ENCODE measurements at regions not wholly inside any gene's neighbourhood (a gene's known extent, or its start where the extent isn't known, plus 50 kb on each side); places are given as distances from the start of the nearest gene placed in this dataset.

DNA sequence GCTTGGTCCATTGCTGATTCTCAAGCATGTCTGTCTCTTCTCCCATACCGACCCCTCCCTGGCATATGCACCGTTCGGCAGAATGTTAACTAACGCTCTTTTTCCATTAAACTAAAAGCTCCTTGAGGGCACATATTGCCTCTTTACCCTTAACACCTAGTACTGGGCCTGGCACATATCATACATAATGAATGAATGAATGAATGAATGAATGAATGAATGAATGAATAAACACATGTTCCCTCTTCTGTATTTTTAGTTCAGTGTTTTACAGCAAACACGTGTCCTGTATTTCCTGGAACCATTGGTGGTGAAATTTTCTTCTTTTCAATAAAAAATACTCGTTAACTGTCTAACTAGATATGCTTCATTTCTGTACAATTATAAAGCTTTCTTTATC is 174.4 kb upstream of the DTNBP1 start:
- H3K27me3 Mint-ChIP-seq = peaks cover 19% of the 10 kb centered on the region
- TF ChIP-seq, protein P1, sequence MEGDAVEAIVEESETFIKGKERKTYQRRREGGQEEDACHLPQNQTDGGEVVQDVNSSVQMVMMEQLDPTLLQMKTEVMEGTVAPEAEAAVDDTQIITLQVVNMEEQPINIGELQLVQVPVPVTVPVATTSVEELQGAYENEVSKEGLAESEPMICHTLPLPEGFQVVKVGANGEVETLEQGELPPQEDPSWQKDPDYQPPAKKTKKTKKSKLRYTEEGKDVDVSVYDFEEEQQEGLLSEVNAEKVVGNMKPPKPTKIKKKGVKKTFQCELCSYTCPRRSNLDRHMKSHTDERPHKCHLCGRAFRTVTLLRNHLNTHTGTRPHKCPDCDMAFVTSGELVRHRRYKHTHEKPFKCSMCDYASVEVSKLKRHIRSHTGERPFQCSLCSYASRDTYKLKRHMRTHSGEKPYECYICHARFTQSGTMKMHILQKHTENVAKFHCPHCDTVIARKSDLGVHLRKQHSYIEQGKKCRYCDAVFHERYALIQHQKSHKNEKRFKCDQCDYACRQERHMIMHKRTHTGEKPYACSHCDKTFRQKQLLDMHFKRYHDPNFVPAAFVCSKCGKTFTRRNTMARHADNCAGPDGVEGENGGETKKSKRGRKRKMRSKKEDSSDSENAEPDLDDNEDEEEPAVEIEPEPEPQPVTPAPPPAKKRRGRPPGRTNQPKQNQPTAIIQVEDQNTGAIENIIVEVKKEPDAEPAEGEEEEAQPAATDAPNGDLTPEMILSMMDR (IDR thresholded peaks at IDR 0.05; ENCODE audit: unreplicated experiment) = no peak
- H3K27ac Mint-ChIP-seq = no peak overlapping the region
- DNase-seq (ENCODE audit: low spot score, unreplicated experiment) = no peak
- peaks cover 1% of the 10 kb centered on the region for H3K4me1 Mint-ChIP-seq (ENCODE audit: low read depth)
- H3K36me3 Mint-ChIP-seq (ENCODE audit: insufficient read depth) = no peaks in the 10 kb centered on the region
- no peaks in the 10 kb centered on the region for H3K9me3 Mint-ChIP-seq (ENCODE audit: low read depth)
- H3K4me3 Mint-ChIP-seq (ENCODE audit: low read depth) = no peak overlapping the region

DNA sequence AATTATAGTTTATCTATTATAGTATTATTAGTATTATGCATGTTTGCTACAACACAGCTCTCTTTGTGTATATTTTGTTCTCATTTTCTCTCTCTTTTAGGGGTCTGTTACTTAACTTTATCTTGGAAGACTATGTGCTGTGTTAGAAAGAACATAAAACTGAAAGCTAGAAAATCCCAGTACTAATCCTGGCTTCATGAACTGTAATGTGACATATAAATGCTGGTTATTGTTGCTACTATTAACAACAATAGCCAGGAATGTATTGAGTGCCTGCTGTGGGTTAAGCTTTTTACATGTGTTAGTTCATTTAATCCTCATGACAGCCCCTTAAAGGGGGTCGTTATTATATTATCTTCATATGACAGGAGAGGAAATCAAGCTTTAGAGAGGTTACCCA is 170.0 kb upstream of the DTNBP1 start:
- TF ChIP-seq, protein P1 (IDR thresholded peaks at IDR 0.05; ENCODE audit: unreplicated experiment) = no peak
- peaks cover 36% of the 10 kb centered on the region for H3K27me3 Mint-ChIP-seq
- H3K4me3 Mint-ChIP-seq (ENCODE audit: low read depth) = no peak overlapping the region
- H3K36me3 Mint-ChIP-seq (ENCODE audit: insufficient read depth) = no peaks in the 10 kb centered on the region
- peaks cover 1% of the 10 kb centered on the region for H3K4me1 Mint-ChIP-seq (ENCODE audit: low read depth)
- H3K9me3 Mint-ChIP-seq (ENCODE audit: low read depth) = no peaks in the 10 kb centered on the region
- DNase-seq (ENCODE audit: low spot score, unreplicated experiment) = no peak
- no peak overlapping the region for H3K27ac Mint-ChIP-seq

DNA sequence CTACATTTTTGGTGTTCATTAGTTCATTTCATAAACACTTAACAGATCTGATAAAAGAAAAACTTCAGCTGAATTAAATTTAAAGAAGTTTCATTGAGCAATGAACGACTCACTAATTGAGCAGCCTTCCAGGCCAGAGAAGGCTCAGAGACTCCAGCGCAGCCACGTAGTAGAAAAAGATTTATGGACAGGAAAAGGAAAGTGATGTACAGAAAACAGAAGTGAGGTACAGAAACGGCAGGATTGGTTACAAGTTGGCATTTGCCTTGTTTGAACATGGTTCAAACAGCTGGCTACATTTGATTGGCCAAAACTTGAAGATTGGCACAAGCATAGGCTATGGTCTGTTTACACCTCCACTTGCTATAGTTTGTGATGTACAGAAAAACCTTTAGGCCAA is 166.3 kb upstream of the DTNBP1 start:
- H3K27me3 Mint-ChIP-seq = peaks cover 49% of the 10 kb centered on the region
- no peak overlapping the region for H3K4me3 Mint-ChIP-seq (ENCODE audit: low read depth)
- no peak for DNase-seq (ENCODE audit: low spot score, unreplicated experiment)
- H3K9me3 Mint-ChIP-seq (ENCODE audit: low read depth) = no peaks in the 10 kb centered on the region
- H3K36me3 Mint-ChIP-seq (ENCODE audit: insufficient read depth) = no peaks in the 10 kb centered on the region
- H3K4me1 Mint-ChIP-seq (ENCODE audit: low read depth) = no peaks in the 10 kb centered on the region
- H3K27ac Mint-ChIP-seq = no peak overlapping the region
- TF ChIP-seq, protein P1 (IDR thresholded peaks at IDR 0.05; ENCODE audit: unreplicated experiment) = no peak

DNA sequence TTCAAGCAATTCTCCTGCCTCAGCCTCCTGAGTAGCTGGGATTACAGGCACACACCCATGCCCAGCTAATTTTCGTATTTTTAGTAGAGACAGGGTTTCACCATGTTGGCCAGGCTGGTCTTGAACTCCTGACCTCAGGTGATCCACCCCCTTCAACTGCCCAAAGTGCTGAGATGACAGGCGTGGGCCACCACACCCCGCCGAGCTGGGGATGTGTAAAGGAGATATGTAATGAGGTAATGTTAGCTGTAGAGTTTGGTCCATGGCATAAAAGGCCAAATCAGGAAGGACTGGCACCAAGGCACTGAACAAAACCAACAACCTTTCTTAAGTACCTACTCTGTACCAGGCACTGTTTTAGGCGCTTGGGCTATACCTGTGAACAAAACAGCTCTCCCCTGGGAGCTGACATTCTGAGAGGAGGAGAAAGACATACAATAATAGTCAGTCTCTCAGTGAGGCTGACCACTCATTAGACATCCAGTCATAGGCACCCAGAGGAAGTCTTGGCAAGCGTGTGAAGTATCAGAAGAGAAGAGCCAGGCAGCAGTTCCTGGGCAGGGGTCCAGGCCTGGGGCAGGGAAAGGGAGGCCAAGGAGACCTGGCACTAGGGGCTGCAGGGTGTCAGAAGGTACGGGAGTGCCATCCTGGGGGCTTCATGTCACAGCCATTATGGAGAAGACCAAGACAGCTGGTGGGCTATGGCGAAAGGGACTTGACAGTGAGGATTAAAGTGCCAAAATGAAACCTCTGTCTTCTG is 164.8 kb upstream of the DTNBP1 start:
- DNase-seq (ENCODE audit: low spot score, unreplicated experiment) = no peak
- TF ChIP-seq, protein P1 (IDR thresholded peaks at IDR 0.05; ENCODE audit: unreplicated experiment) = no peak
- H3K4me3 Mint-ChIP-seq (ENCODE audit: low read depth) = no peak overlapping the region
- H3K27me3 Mint-ChIP-seq = peaks cover 44% of the 10 kb centered on the region
- H3K36me3 Mint-ChIP-seq (ENCODE audit: insufficient read depth) = no peaks in the 10 kb centered on the region
- no peaks in the 10 kb centered on the region for H3K9me3 Mint-ChIP-seq (ENCODE audit: low read depth)
- no peak overlapping the region for H3K27ac Mint-ChIP-seq
- no peaks in the 10 kb centered on the region for H3K4me1 Mint-ChIP-seq (ENCODE audit: low read depth)

DNA sequence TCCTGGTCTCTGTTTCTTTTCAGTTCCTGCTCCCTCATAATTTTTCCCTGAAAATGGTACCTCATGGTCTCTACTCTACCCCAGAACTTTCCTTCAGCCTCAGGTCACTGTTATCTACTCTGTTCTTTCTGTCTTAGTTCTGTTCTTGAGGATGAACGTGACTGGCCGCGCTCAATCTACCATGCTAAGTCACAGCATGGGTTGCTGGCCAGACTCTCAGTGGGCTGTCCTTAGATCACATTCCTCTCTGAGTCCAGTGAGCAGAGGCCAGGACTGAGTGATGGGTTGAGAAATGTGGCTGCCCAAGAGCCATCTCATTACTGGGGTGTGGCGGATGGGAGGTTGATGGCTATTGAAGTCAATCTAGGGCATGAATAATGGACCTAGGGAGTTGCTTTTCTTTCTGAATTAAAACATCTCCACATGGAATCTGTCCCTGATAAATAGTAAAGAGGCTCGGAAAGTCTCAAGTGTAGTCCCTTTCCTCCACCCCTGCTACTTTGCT is 164.0 kb upstream of the DTNBP1 start:
- TF ChIP-seq, protein P1 (IDR thresholded peaks at IDR 0.05; ENCODE audit: unreplicated experiment) = no peak
- no peaks in the 10 kb centered on the region for H3K4me1 Mint-ChIP-seq (ENCODE audit: low read depth)
- H3K9me3 Mint-ChIP-seq (ENCODE audit: low read depth) = no peaks in the 10 kb centered on the region
- H3K27ac Mint-ChIP-seq = no peak overlapping the region
- no peak for DNase-seq (ENCODE audit: low spot score, unreplicated experiment)
- H3K36me3 Mint-ChIP-seq (ENCODE audit: insufficient read depth) = no peaks in the 10 kb centered on the region
- no peak overlapping the region for H3K4me3 Mint-ChIP-seq (ENCODE audit: low read depth)
- peaks cover 44% of the 10 kb centered on the region for H3K27me3 Mint-ChIP-seq
